Body of pancreas (tissue), 4 donors: ENCODE measurements at regions not wholly inside any gene's neighbourhood (a gene's known extent, or its start where the extent isn't known, plus 50 kb on each side); places are given as distances from the start of the nearest gene placed in this dataset.

ENCODE experiments used
- ATAC-seq: fragments of 150-250 bp; one replicate; pipeline ENCODE4 v1.9.1; 2016
- DNase-seq, 4 donors: peaks; one replicate each; pipeline ENCODE4 v3.0.0-alpha.2; 2019
- H3K27ac ChIP-seq, 4 donors: fragments of 200-600 bp; sonication (generic); 1 replicate in 3 of 4; 2 replicates in 1 of 4; pipeline versions ENCODE4 v1.5.1 to v1.6.1; 2016 to 2019; ENCODE audit warnings: mild to moderate bottlenecking in 1 of 4, mixed read lengths in 1 of 4, moderate library complexity in 1 of 4
- H3K27me3 ChIP-seq, 2 donors: fragments of 200-600 bp; sonication (generic); one replicate each; pipeline ENCODE4 v1.6.0; 2016; ENCODE audit warnings: mild to moderate bottlenecking in 1 of 2
- H3K36me3 ChIP-seq, 2 donors: fragments of 200-600 bp; sonication (generic); replicated peaks in 1 of 2; 2 replicates each; pipeline ENCODE4 v1.5.1; 2016; ENCODE audit warnings: low read depth in 2 of 2; ENCODE audit not compliant: insufficient read depth in 1 of 2
- H3K4me1 ChIP-seq: fragments of 200-600 bp; sonication (generic); one replicate; pipeline ENCODE4 v1.6.0; 2016
- H3K4me3 ChIP-seq, 2 donors: fragments of 200-600 bp; sonication (generic); 1 replicate in 1 of 2; 2 replicates in 1 of 2; pipeline ENCODE4 v1.5.1; 2016 to 2019
- H3K9me3 ChIP-seq, 3 donors: fragments of 200-600 bp; sonication (generic); 1 replicate in 2 of 3; 2 replicates in 1 of 3; pipeline ENCODE4 v1.5.1; 2016
- CTCF ChIP-seq, 7 experiments: fragments of 450-650 bp in 4 of 7; fragments of 200-600 bp in 3 of 7; sonication (generic) in 3 of 7; IDR thresholded peaks; one replicate each; pipeline ENCODE4 v1.5.1; 2016 to 2019; ENCODE audit warnings: antibody characterized with exemption in 7 of 7
- POLR2A ChIP-seq, 3 donors: fragments of 450-650 bp; IDR thresholded peaks; one replicate each; pipeline ENCODE4 v1.6.1; 2016; ENCODE audit warnings: antibody characterized with exemption in 3 of 3, mild to moderate bottlenecking in 2 of 3
- WGBS, 2 donors: methylation state at CpG; one replicate each; pipeline ENCODE4 v1.1.5; 2017; 5-methylcytosine and 5-hydroxymethylcytosine counted together
- intact Hi-C: fragments of 100-400 bp; cut with DNase I; formaldehyde crosslinking; loops from one replicate; pipeline ENCODE4 v1.15.1; 2023

- Histone ChIP-seq H3K36me3 (no peaks in the 10 kb centered on the region), H3K27me3 (no peaks in the 10 kb centered on the region), H3K27ac (no peak overlapping the region), H3K4me1 (no peaks in the 10 kb centered on the region), H3K9me3 (no peaks in the 10 kb centered on the region), H3K4me3 (no peak overlapping the region)
- 92 to 100% methylated on average over 1 of the region's 1 CpG for WGBS, 2 donors
- ATAC-seq, result no peak
- TF ChIP-seq CTCF (IDR thresholded peaks at IDR 0.05), result no peak
- TF ChIP-seq POLR2A (IDR thresholded peaks at IDR 0.05), result no peak
- DNase-seq, result no peak
- intact Hi-C loops, result no loop called here
Observed at GRCh38 chr5:94027145-94027544, 285.7 kb upstream of the POU5F2 start.

GRCh38 chr5:94025788-94026473 lies 284.5 kb upstream of the POU5F2 start:
- no peaks in the 10 kb centered on the region for H3K9me3 ChIP-seq
- DNase-seq (no peak), ATAC-seq (no peak)
- TF ChIP-seq POLR2A (IDR thresholded peaks at IDR 0.05), result no peak
- TF ChIP-seq CTCF (IDR thresholded peaks at IDR 0.05), result no peak
- H3K4me3 ChIP-seq, result no peak overlapping the region
- H3K4me1 ChIP-seq, result peaks cover 4% of the 10 kb centered on the region
- intact Hi-C loops, result no loop called here
- no peak overlapping the region for H3K27ac ChIP-seq
- WGBS, 2 donors, result 92 to 97% methylated on average over 8 of the region's 10 CpGs
- no peaks in the 10 kb centered on the region for H3K27me3 ChIP-seq
- no peaks in the 10 kb centered on the region for H3K36me3 ChIP-seq

GRCh38 chr5:94024620-94025019 lies 283.2 kb upstream of the POU5F2 start:
- DNase-seq (no peak), ATAC-seq (no peak)
- no peaks in the 10 kb centered on the region for H3K27me3 ChIP-seq
- no peaks in the 10 kb centered on the region for H3K9me3 ChIP-seq
- TF ChIP-seq CTCF (IDR thresholded peaks at IDR 0.05) (no peak), POLR2A (IDR thresholded peaks at IDR 0.05) (no peak)
- WGBS, 2 donors, result 96% methylated on average over 1 of the region's 1 CpG
- no peak overlapping the region for H3K4me3 ChIP-seq
- intact Hi-C loops, result no loop called here
- H3K27ac ChIP-seq, result no peak overlapping the region
- H3K4me1 ChIP-seq, result peaks cover 4% of the 10 kb centered on the region
- H3K36me3 ChIP-seq, result no peaks in the 10 kb centered on the region

- 93 to 100% methylated on average over 1 of the region's 1 CpG for WGBS, 2 donors
- DNase-seq (no peak), ATAC-seq (no peak)
- TF ChIP-seq CTCF (IDR thresholded peaks at IDR 0.05) (no peak), POLR2A (IDR thresholded peaks at IDR 0.05) (no peak)
- Histone ChIP-seq H3K4me1 (peaks cover 4% of the 10 kb centered on the region), H3K9me3 (peaks cover 0 to under 1% (median 0%) of the 10 kb centered on the region in 3 donors), H3K27me3 (no peaks in the 10 kb centered on the region), H3K4me3 (no peak overlapping the region), H3K36me3 (no peaks in the 10 kb centered on the region), H3K27ac (no peak overlapping the region)
- intact Hi-C loops, result no loop called here
Observed at GRCh38 chr5:94024101-94024500, 282.7 kb upstream of the POU5F2 start.

- Histone ChIP-seq H3K36me3 (no peaks in the 10 kb centered on the region), H3K4me3 (no peak overlapping the region), H3K27ac (no peak overlapping the region), H3K9me3 (peaks cover 0 to 8% (median 0%) of the 10 kb centered on the region in 3 donors), H3K27me3 (no peaks in the 10 kb centered on the region), H3K4me1 (peaks cover 4% of the 10 kb centered on the region)
- no peak for TF ChIP-seq POLR2A (IDR thresholded peaks at IDR 0.05)
- peak; percentile 20 to 56 (median 42) for DNase-seq
- 39 to 44% methylated on average over 2 of the region's 2 CpGs for WGBS, 2 donors
- peak; percentile 72 for ATAC-seq
- intact Hi-C loops, result no loop called here
Observed at GRCh38 chr5:94021246-94021645, 279.8 kb upstream of the POU5F2 start.
